ENCODE measurements at regions not wholly inside any gene's neighbourhood (a gene's known extent, or its start where the extent isn't known, plus 50 kb on each side); places are given as distances from the start of the nearest gene placed in this dataset.

DNA sequence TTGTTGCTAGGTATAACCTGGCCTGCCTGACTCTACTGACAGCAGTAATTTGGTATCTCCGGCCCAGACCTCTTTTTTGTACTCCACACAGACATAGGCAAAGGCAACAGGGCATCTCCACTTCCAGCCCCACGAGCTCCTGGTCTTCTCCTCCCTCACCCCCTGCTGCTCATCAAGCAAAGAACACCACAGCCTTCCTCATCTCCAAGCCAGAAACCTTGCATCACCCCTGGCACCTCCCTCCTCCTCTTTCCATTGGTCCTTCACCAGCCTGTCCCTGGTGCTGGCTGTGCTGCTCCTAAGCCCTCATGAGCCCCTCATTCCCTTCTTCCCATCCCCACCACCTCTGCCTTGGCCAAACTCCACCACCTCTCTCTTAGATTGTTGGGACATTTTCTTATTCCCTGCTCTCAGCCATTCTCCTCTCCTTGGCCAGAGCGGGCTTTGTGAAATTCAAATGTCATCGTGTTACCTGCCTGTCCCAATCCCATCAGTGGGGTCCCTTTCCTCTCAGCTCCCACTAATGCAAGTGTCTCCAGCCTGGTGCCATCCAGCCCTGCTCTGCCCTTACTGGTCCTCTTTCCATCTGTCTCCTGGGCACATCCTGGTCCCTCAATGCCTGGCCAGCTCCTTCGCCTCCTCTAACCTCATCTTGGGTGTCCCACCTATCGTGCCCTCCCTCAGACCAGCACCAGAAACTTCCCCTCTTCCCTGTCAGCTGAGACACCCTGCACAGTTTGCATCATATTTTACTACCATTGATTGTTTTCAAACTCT, 77.4 kb downstream of the INHBB start:
- TF ChIP-seq, protein P1, sequence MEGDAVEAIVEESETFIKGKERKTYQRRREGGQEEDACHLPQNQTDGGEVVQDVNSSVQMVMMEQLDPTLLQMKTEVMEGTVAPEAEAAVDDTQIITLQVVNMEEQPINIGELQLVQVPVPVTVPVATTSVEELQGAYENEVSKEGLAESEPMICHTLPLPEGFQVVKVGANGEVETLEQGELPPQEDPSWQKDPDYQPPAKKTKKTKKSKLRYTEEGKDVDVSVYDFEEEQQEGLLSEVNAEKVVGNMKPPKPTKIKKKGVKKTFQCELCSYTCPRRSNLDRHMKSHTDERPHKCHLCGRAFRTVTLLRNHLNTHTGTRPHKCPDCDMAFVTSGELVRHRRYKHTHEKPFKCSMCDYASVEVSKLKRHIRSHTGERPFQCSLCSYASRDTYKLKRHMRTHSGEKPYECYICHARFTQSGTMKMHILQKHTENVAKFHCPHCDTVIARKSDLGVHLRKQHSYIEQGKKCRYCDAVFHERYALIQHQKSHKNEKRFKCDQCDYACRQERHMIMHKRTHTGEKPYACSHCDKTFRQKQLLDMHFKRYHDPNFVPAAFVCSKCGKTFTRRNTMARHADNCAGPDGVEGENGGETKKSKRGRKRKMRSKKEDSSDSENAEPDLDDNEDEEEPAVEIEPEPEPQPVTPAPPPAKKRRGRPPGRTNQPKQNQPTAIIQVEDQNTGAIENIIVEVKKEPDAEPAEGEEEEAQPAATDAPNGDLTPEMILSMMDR (IDR thresholded peaks at IDR 0.05; ENCODE audit: low read length, missing control alignments): no peak
- peak; percentile 6 for DNase-seq (ENCODE audit: low read depth)
- no peak overlapping the region for H3K4me3 ChIP-seq (replicated peaks; ENCODE audit: low read depth, low read length)

DNA sequence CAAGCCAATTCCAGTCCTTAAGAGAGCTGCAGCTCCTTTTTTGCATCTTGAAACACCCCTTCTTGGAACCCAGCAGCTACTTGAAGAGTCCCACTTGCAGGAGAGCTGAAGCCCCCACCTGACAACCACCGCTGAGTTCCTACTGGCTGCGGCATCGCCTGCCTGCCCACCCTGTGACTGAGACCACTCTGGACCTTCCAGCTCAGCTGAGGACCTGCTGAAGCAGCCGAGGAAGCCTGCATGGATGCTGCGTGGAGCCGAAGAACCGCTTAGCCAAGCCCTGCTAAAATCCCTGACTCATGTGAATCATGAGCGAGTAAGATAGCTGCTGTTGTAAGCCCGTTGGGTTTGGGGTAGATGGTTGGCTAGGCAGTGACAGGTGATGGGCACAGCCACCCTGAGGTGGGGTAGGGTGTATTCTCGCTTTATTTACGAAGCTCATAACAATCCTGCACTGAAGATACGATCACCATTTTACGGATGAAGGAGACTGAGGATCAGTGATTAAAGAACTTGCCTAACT, 78.4 kb downstream of the INHBB start:
- TF ChIP-seq, protein P1 (IDR thresholded peaks at IDR 0.05; ENCODE audit: low read length, missing control alignments): no peak
- no peak overlapping the region for H3K4me3 ChIP-seq (replicated peaks; ENCODE audit: low read depth, low read length)
- no peak for DNase-seq (ENCODE audit: low read depth)

DNA sequence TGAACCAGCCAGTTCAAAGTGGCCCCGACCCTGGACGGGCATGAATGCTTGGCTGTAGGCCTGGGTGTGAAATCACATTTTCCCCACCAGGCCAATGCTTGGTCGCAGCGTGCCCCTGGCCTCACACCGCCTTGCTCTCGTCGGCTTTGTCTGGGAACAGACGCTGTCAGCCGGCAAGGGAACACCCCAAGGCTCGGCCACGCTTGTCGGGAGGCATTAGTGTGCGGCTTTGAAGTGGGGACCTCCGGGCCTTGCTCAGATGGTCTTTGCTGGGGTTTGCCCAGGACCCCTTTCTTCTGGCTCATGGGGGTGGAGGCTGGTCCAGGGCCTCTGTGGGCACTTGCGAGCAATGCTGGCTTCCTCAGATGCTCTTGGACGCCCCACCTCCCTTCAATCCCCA, 79.1 kb downstream of the INHBB start:
- TF ChIP-seq, protein P1 (IDR thresholded peaks at IDR 0.05; ENCODE audit: low read length, missing control alignments): no peak
- no peak overlapping the region for H3K4me3 ChIP-seq (replicated peaks; ENCODE audit: low read depth, low read length)
- DNase-seq (ENCODE audit: low read depth): no peak

DNA sequence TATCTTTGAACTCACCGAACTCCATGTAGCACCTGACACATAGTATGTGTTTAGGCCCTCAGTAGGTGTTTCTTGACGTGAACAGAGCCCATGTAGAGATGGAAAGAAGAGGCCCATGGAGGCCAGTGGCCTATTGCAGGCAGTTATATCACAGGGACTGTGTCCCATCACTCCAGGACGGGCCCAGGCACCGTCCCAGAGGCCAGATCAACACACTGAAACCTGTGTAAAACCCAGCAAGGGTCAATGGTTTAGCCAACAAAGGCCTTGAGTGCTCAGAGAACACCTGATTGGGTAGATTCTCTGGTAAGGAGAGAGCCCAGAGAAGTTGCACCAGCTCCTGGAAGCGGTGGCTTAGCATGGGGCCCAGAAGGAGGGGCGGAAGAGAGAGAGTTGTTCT, 82.8 kb downstream of the INHBB start:
- no peak for DNase-seq (ENCODE audit: low read depth)
- TF ChIP-seq, protein P1 (IDR thresholded peaks at IDR 0.05; ENCODE audit: low read length, missing control alignments): no peak
- H3K4me3 ChIP-seq (replicated peaks; ENCODE audit: low read depth, low read length): no peak overlapping the region

DNA sequence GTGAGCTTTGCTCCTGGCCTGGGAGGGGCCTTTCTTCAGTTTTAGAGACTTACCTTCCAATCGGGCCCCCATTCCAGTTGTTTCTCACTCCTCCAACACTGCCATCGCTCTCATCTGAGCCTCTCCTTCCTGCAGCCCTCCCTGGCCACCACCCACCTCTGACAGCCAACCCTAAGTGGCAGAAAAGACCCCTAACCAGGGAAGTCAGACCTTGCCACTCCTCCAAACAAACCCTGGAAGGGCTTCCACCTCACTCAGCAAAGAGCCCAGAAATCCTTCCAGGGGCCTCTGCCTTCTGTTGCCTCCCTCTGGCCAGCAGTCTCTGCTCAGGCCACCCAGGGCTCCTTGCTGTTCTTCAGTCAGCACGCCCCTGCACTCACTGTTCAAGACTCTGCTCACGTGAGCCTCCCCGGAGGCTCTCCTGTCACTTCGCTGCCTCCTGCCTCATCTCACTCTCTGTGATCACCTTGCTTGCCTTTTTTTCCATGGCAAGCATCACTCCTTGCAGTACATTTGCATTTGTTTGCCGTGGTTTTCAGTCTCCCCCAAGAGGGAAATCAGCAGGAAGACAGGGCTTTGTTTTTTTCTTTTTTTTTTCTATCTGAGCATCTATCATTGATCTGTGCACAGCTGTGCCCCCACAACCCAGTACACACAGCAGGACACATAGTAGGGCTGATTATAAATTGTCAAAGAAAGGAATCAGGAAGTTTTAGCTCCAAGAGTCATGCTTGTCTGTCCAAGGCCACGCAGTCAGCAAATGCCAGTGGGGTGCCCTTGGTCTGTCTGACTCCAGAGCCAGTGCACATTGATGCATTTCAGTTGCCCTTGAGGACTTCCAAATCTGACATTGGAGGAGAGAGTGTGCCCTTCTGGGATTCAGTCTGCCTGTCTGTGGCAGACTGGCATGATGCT, 83.9 kb downstream of the INHBB start:
- no peak overlapping the region for H3K4me3 ChIP-seq (replicated peaks; ENCODE audit: low read depth, low read length)
- TF ChIP-seq, protein P1 (IDR thresholded peaks at IDR 0.05; ENCODE audit: low read length, missing control alignments): no peak
- DNase-seq (ENCODE audit: low read depth): no peak

DNA sequence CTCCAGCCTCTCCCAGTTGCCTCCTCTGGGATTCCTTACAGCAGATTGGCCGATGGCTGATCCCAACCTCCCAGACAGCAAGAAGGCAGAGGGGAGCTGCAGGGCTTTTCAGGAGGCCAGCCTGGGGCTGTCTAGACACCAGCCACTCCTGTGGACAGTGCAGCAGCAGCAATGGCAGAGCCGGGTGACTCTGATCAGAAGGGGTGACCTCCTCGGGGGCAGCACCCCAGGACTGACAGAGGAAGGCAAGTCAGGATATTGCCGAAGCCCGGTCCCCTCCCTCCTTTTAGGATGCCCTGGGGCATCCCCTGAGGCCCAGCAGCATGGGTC, 84.5 kb downstream of the INHBB start:
- TF ChIP-seq, protein P1 (IDR thresholded peaks at IDR 0.05; ENCODE audit: low read length, missing control alignments): no peak
- DNase-seq (ENCODE audit: low read depth): no peak
- no peak overlapping the region for H3K4me3 ChIP-seq (replicated peaks; ENCODE audit: low read depth, low read length)
